Pancreas (tissue), 10 donors: ENCODE measurements at regions not wholly inside any gene's neighbourhood (a gene's known extent, or its start where the extent isn't known, plus 50 kb on each side); places are given as distances from the start of the nearest gene placed in this dataset.
A peak's percentile ranks its signal among the peaks of the same experiment; 100 is the strongest.

Experiments used
- ATAC-seq, 4 donors: fragments of 200-7000 bp; cut with Tn5 transposase; one replicate each; pipeline versions ENCODE4 v1.8.0 to v1.9.1; 2020; ENCODE audit warnings: mild to moderate bottlenecking in 4 of 4, moderate library complexity in 4 of 4
- DNase-seq, 6 donors: peaks; one replicate each; pipeline ENCODE4 v3.0.0-alpha.2; 2020
- FAIRE-seq: peaks from 2 replicates; lab custom pipeline; 2012; peaks lifted over from hg19 to GRCh38; lab: Jason Lieb, UNC
- H3K27ac ChIP-seq, 4 donors: fragments of 200-600 bp; sonication (generic); 1 replicate in 3 of 4; 2 replicates in 1 of 4; pipeline versions ENCODE4 v1.5.0 to v1.8.0; 2020
- H3K27me3 ChIP-seq, 4 donors: fragments of 200-600 bp; one replicate each; pipeline ENCODE4 v1.8.0; 2021
- H3K36me3 ChIP-seq, 3 donors: fragments of 200-600 bp; sonication (generic) in 1 of 3; one replicate each; pipeline versions ENCODE4 v1.5.0 to v1.8.0; 2020 to 2021
- H3K4me1 ChIP-seq, 3 donors: fragments of 200-600 bp; one replicate each; pipeline ENCODE4 v1.8.0; 2021
- H3K4me3 ChIP-seq, 4 donors: fragments of 200-600 bp; sonication (generic) in 2 of 4; one replicate each; pipeline versions ENCODE4 v1.5.0 to v1.8.0; 2020 to 2021
- H3K9me3 ChIP-seq, 4 donors: fragments of 200-600 bp; one replicate each; pipeline ENCODE4 v1.8.0; 2021
- CTCF ChIP-seq, 4 donors: fragments of 200-600 bp; sonication (generic) in 3 of 4; IDR thresholded peaks; one replicate each; pipeline versions ENCODE4 v1.5.0 to v1.8.0; 2021; ENCODE audit warnings: antibody characterized with exemption in 4 of 4
- WGBS, 2 donors: extraction: QIAGEN DNeasy Blood & Tissue Kit; methylation state at CpG; one replicate each; pipeline ENCODE4 v1.1.7; 2013; 5-methylcytosine and 5-hydroxymethylcytosine counted together
- intact Hi-C, 3 donors: fragments of 100-400 bp; cut with DNase I; formaldehyde crosslinking; loops; one replicate each; pipeline versions ENCODE4 v1.11.1 to v1.14.2; 2022
- donor health status: healthy with polysubstance abuse.
- donor health status: DM: no; HTN: no; CAD: no; lungs with moderate emphysema.
- donor health status: DM: no; HTN: no; CAD: no.
- donor health status: control.
- donor health status: control.
- donor health status: Bipolar disorder and iron deficiency.
- donor health status: DM: yes; HTN: yes; CAD: no.
- donor health status: DM: no; HTN: no; CAD: no.
- donor health status: DM: no; HTN: no; CAD: no.
- donor health status: DM: yes; HTN: yes; CAD: no.

- Histone ChIP-seq H3K4me3 (no peak overlapping the region), H3K27me3 (no peaks in the 10 kb centered on the region), H3K27ac (no peak overlapping the region), H3K36me3 (no peaks in the 10 kb centered on the region), H3K4me1 (no peaks in the 10 kb centered on the region), H3K9me3 (no peaks in the 10 kb centered on the region)
- intact Hi-C loops: loop anchor here in 1 of 3 donors (10.0 kb wide), 1 partner anchor 493 kb away; no protein-coding TSS in a partner anchor
- no peak for FAIRE-seq
- DNase-seq: no peak
- ATAC-seq: peak in 1 of 4 donors; percentile 36
- WGBS, 2 donors: 88 to 89% methylated on average over 1 of the region's 2 CpGs
- TF ChIP-seq CTCF (IDR thresholded peaks at IDR 0.05): no peak
Measured at GRCh38 chr1:68347415-68347814, 102.3 kb downstream of the RPE65 start.

DNA sequence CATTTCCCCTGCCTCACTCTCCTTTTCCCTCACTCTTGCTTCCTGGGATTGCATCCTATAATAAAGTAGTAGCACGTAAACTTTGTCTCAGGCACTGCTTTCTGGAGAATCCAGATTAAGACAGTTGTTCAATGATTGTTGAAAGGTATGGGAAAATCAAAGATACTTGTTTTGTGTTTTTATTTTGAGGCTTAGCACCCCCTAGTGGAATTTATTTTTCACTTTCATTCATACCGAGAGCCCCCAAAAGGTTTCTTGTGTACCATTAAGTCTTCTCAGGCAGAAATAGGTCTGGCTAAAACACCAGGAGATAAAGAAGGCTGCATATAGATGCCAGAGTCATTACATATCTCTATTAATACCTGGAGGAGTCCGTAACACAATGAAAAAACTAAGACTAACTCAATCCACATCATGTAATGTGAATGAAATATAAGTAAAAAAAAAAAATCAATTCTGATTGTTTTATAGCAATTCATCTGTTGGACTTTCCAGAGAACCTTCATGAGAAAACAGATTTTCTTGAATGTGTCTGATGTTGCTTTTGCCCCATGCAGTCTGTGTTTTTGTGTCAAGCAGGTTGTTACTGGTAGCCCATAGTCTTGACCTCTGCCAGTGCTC is 103.5 kb downstream of the RPE65 start:
- intact Hi-C loops: loop anchor here in 1 of 3 donors (10.0 kb wide), 1 partner anchor 491 kb away; no protein-coding TSS in a partner anchor
- H3K36me3 ChIP-seq: no peaks in the 10 kb centered on the region
- no peaks in the 10 kb centered on the region for H3K9me3 ChIP-seq
- H3K4me3 ChIP-seq: no peak overlapping the region
- no peaks in the 10 kb centered on the region for H3K4me1 ChIP-seq
- FAIRE-seq (no peak), DNase-seq (no peak), ATAC-seq (peak in 1 of 4 donors; percentile 30)
- TF ChIP-seq CTCF (IDR thresholded peaks at IDR 0.05): peak in 3 of 4 donors; percentile 31 to 37 (median 32)
- no peak overlapping the region for H3K27ac ChIP-seq
- WGBS, 2 donors: 36 to 39% methylated on average over 3 of the region's 3 CpGs
- H3K27me3 ChIP-seq: no peaks in the 10 kb centered on the region

- no peaks in the 10 kb centered on the region for H3K4me1 ChIP-seq
- H3K36me3 ChIP-seq: no peaks in the 10 kb centered on the region
- ATAC-seq (peak; percentile 31 to 71 (median 55)), FAIRE-seq (no peak), DNase-seq (no peak)
- no peaks in the 10 kb centered on the region for H3K27me3 ChIP-seq
- H3K4me3 ChIP-seq: no peak overlapping the region
- no peaks in the 10 kb centered on the region for H3K9me3 ChIP-seq
- 32 to 42% methylated on average over 4 of the region's 4 CpGs for WGBS, 2 donors
- no peak for TF ChIP-seq CTCF (IDR thresholded peaks at IDR 0.05)
- peak overlapping the region in 2 of 4 donors; percentile 44 to 57 for H3K27ac ChIP-seq
- intact Hi-C loops: loop anchor here in 2 of 3 donors (5.0 to 10.0 kb wide), 3 partner anchors 227 to 492 kb away; no protein-coding TSS in a partner anchor
Measured at GRCh38 chr1:68344208-68344607, 105.5 kb downstream of the RPE65 start.

DNA sequence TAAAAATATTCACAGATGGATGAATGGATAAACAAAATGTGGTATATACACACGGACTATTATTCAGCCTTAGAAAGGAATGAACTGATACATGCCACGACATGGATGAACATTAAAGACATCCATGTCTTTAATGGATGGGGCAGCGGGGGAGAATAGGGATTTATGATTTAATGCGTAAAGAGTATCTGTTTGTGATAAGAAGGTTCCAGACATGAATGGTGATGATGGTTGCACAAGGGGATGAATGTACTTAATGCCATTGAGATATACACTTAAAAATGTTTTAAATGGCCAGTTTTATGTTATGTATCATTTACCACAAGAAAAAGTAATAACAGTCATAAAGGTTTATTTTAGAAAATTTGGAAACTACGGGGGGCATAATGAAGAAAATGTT is 108.6 kb upstream of the WLS start:
- Histone ChIP-seq H3K27ac (no peak overlapping the region), H3K4me1 (no peaks in the 10 kb centered on the region), H3K4me3 (no peak overlapping the region), H3K27me3 (no peaks in the 10 kb centered on the region), H3K36me3 (no peaks in the 10 kb centered on the region), H3K9me3 (no peaks in the 10 kb centered on the region)
- FAIRE-seq: no peak
- intact Hi-C loops: loop anchor here in 2 of 3 donors (5.0 to 10.0 kb wide), 3 partner anchors 224 to 489 kb away; no protein-coding TSS in a partner anchor
- no peak for ATAC-seq
- no peak for TF ChIP-seq CTCF (IDR thresholded peaks at IDR 0.05)
- 64 to 77% methylated on average over 5 of the region's 5 CpGs for whole genome bisulfite sequencing, 2 donors
- DNase-seq: no peak

DNA sequence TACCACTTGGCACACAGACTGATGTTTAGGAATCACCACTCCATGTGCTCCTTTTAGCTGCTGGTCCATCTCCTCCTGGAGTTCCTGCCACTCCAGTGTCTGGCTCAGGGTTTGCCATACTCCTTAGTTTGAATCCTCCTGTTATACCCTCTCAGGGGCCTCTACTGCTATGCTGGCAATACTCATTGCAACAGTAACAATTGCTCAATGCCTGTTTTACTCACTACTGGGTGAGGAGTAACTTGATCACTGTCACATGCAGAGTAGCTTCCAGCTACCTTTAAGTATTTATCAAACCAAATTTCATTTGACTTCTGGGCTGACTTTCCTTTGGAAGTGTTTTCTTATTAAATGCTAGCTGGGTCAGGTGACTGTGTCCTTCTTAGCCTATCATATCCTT is 107.2 kb upstream of the WLS start:
- H3K4me1 ChIP-seq: no peaks in the 10 kb centered on the region
- TF ChIP-seq CTCF (IDR thresholded peaks at IDR 0.05): no peak
- H3K36me3 ChIP-seq: no peaks in the 10 kb centered on the region
- FAIRE-seq (no peak), DNase-seq (no peak), ATAC-seq (peak in 1 of 4 donors; percentile 36)
- intact Hi-C loops: no loop called here
- H3K27me3 ChIP-seq: no peaks in the 10 kb centered on the region
- H3K4me3 ChIP-seq: no peak overlapping the region
- H3K27ac ChIP-seq: no peak overlapping the region
- no peaks in the 10 kb centered on the region for H3K9me3 ChIP-seq
